ENCODE measurements at regions not wholly inside any gene's neighbourhood (a gene's known extent, or its start where the extent isn't known, plus 50 kb on each side); places are given as distances from the start of the nearest gene placed in this dataset.

DNA sequence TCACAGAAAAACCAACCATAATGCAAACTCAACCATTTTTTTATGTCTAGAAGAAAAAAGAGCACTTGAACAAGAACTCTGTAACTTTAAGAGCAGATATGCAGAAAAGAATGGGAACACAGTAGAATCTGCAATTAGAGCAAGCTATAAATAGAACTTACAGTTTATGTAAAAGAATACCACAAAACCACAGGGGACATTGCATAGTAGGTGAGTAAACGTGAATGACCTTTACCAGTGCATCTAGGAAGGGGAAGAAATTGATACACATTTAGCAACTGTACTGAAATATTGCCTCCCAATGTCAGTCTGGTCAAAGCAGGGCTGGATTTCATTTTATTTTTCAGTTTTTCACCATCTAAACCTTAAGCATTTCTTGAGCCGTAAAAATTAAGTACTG, 242.2 kb upstream of the EDNRB start:
- Mint-ChIP-seq H3K27me3 (ENCODE audit: low read depth) (no peaks in the 10 kb centered on the region), H3K36me3 (ENCODE audit: low read depth) (no peaks in the 10 kb centered on the region), H3K4me1 (no peaks in the 10 kb centered on the region), H3K4me3 (no peak overlapping the region), H3K27ac (ENCODE audit: unreplicated experiment) (no peak overlapping the region), H3K9me3 (no peaks in the 10 kb centered on the region)
- DNase-seq (ENCODE audit: low read depth, low spot score): no peak
- TF ChIP-seq CTCF (conservative IDR thresholded peaks at IDR 0.05): no peak

- Mint-ChIP-seq H3K36me3 (ENCODE audit: low read depth) (peaks cover 2% of the 10 kb centered on the region), H3K27ac (ENCODE audit: unreplicated experiment) (no peak overlapping the region), H3K4me3 (no peak overlapping the region), H3K9me3 (no peaks in the 10 kb centered on the region), H3K4me1 (no peaks in the 10 kb centered on the region), H3K27me3 (ENCODE audit: low read depth) (no peaks in the 10 kb centered on the region)
- no peak for DNase-seq (ENCODE audit: low read depth, low spot score)
- TF ChIP-seq CTCF (conservative IDR thresholded peaks at IDR 0.05): no peak
Measured at GRCh38 chr13:78152415-78152814, 233.8 kb upstream of the EDNRB start.

DNA sequence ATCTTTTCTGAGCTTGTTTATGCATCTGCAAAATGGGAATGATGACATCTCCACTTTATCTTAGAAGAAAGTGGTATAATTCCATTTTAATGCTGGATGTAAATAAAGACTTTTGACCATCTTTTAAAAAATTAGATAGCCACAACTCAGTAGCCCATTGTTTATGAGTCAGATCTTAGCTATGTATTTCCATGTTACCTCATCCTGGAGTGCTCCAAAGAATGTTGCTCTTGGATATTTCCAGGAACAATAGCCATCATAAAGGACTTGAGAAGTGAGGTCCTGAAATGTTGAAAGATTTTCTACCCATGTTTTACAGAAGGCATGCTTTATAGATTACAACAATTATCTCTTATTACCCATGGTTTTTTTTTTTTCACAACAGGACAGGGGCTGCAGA, 229.3 kb upstream of the EDNRB start:
- Mint-ChIP-seq H3K4me3 (no peak overlapping the region), H3K27ac (ENCODE audit: unreplicated experiment) (no peak overlapping the region), H3K4me1 (no peaks in the 10 kb centered on the region), H3K27me3 (ENCODE audit: low read depth) (no peaks in the 10 kb centered on the region), H3K36me3 (ENCODE audit: low read depth) (peaks cover 2% of the 10 kb centered on the region), H3K9me3 (no peaks in the 10 kb centered on the region)
- no peak for DNase-seq (ENCODE audit: low read depth, low spot score)
- no peak for TF ChIP-seq CTCF (conservative IDR thresholded peaks at IDR 0.05)

DNA sequence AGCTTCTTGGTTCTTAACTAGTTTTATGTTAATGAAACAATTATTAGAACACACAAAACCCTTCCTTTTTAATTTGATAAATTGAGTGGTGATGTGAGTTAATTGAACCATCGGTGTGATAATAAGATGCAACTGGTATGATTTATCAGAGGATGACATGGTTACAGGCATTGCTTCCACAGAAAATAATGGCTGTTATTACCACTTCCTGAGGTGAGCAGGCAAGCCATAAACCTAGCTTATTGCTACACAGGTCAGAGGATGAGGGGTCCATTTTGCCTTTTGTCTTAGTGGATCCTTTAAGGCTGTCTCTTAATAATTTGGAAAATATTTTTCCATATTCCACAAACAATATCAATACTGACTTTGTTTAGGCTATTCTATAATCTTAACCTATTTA, 226.6 kb upstream of the EDNRB start:
- H3K4me1 Mint-ChIP-seq: no peaks in the 10 kb centered on the region
- no peak overlapping the region for H3K4me3 Mint-ChIP-seq
- no peaks in the 10 kb centered on the region for H3K9me3 Mint-ChIP-seq
- H3K36me3 Mint-ChIP-seq (ENCODE audit: low read depth): no peaks in the 10 kb centered on the region
- no peak for TF ChIP-seq CTCF (conservative IDR thresholded peaks at IDR 0.05)
- H3K27ac Mint-ChIP-seq (ENCODE audit: unreplicated experiment): no peak overlapping the region
- DNase-seq (ENCODE audit: low read depth, low spot score): no peak
- no peaks in the 10 kb centered on the region for H3K27me3 Mint-ChIP-seq (ENCODE audit: low read depth)

DNA sequence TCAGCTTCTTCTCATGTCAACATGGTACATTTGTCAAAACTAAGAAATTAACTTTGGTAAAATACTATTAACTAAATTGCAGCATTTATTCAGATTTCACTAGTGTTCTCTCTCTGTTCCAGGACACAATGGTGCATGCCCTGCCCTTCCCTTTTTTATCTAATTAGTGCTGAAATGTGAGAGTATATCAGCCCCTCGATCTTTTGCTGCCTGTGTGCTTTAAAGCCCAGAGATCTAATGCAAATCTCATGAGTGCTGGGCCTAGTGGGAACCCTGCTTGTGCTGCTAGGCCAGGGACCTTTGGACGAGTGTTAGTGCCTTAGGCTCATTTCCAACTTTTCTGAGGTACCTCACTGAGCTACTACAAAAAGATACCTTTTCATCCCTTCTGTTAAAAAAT, 221.1 kb upstream of the EDNRB start:
- no peaks in the 10 kb centered on the region for H3K36me3 Mint-ChIP-seq (ENCODE audit: low read depth)
- H3K4me1 Mint-ChIP-seq: peaks cover 7% of the 10 kb centered on the region
- DNase-seq (ENCODE audit: low read depth, low spot score): no peak
- H3K4me3 Mint-ChIP-seq: no peak overlapping the region
- H3K27me3 Mint-ChIP-seq (ENCODE audit: low read depth): no peaks in the 10 kb centered on the region
- H3K27ac Mint-ChIP-seq (ENCODE audit: unreplicated experiment): no peak overlapping the region
- H3K9me3 Mint-ChIP-seq: no peaks in the 10 kb centered on the region
- no peak for TF ChIP-seq CTCF (conservative IDR thresholded peaks at IDR 0.05)

DNA sequence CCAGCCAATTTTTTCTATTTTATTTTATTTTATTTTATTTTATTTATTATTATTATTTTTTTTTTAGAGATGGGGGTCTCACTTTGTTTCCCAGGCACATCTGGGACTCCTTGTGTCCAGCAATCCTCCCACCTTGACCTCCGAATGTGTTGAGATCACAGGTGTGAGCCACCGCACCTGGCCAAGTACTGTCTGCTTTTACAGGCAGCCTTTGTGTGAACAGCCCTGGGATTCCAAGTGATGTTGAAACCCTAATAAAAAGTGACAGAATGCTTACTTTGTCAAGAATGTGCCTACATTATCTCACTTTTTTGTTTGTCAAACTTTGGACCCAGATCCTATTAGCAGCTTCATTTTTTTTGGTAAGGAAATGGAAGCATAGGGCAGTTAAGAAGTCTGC, 220.1 kb upstream of the EDNRB start:
- no peak overlapping the region for H3K27ac Mint-ChIP-seq (ENCODE audit: unreplicated experiment)
- no peak for DNase-seq (ENCODE audit: low read depth, low spot score)
- no peaks in the 10 kb centered on the region for H3K27me3 Mint-ChIP-seq (ENCODE audit: low read depth)
- no peaks in the 10 kb centered on the region for H3K9me3 Mint-ChIP-seq
- no peak for TF ChIP-seq CTCF (conservative IDR thresholded peaks at IDR 0.05)
- no peak overlapping the region for H3K4me3 Mint-ChIP-seq
- H3K4me1 Mint-ChIP-seq: peaks cover 7% of the 10 kb centered on the region
- H3K36me3 Mint-ChIP-seq (ENCODE audit: low read depth): no peaks in the 10 kb centered on the region

All from neural crest cell (in vitro differentiated cells).